IMR-90 (cell line): ENCODE measurements at regions not wholly inside any gene's neighbourhood (a gene's known extent, or its start where the extent isn't known, plus 50 kb on each side); places are given as distances from the start of the nearest gene placed in this dataset.

Source experiments
- ATAC-seq: fragments of 200-7000 bp; cut with Tn5 transposase; 2 replicates; pipeline ENCODE4 v1.9.1; 2020; ENCODE audit warnings: low read depth, mild to moderate bottlenecking, moderate library complexity
- BruUV-seq: library from RNA; stranded (reverse); fragments of 400-500 nt; replicated peaks from 2 replicates; lab custom pipeline; 2021; lab: Mats Ljungman, UMichigan
- CTCF ChIA-PET: fragments of 300-600 bp; formaldehyde crosslinking; extraction: SDS; loops from one replicate; lab custom pipeline; 2021; ENCODE audit warnings: antibody characterized with exemption; lab: Yijun Ruan, JAX
- POLR2A ChIA-PET: fragments of 300-600 bp; sonication (Branson Sonifier 250); formaldehyde crosslinking; loops from one replicate; lab custom pipeline; 2022; ENCODE audit warnings: antibody characterized with exemption; ENCODE audit not compliant: unreplicated experiment; lab: Charles Lee
- DNase-seq: peaks from one replicate; pipeline ENCODE4 v3.0.0; 2013
- H2AFZ ChIP-seq: replicated peaks from 2 replicates; pipeline ENCODE3; 2013; ENCODE audit warnings: low read length, mild to moderate bottlenecking; ENCODE audit not compliant: poor library complexity
- H2AK5ac ChIP-seq: 2 replicates; pipeline ENCODE4 v1.6.1; 2013; ENCODE audit warnings: low read depth, low read length, inconsistent platforms
- H2AK9ac ChIP-seq: replicated peaks from 2 replicates; pipeline ENCODE3; 2013; ENCODE audit warnings: mild to moderate bottlenecking, low read depth, low read length, moderate library complexity; ENCODE audit not compliant: poor library complexity
- H2BK120ac ChIP-seq: 2 replicates; pipeline ENCODE4 v1.6.1; 2013; ENCODE audit warnings: low read depth, low read length, inconsistent platforms
- H2BK15ac ChIP-seq: 3 replicates; pipeline ENCODE4 v1.6.1; 2013; ENCODE audit warnings: low read depth, low read length, inconsistent platforms
- H2BK20ac ChIP-seq: 2 replicates; pipeline ENCODE4 v1.6.1; 2013; ENCODE audit warnings: low read depth, mild to moderate bottlenecking, inconsistent platforms, low read length, moderate library complexity
- H2BK5ac ChIP-seq: 2 replicates; pipeline ENCODE4 v1.6.1; 2013; ENCODE audit warnings: mild to moderate bottlenecking, low read depth, low read length, inconsistent platforms; ENCODE audit not compliant: poor library complexity, severe bottlenecking
- H3K14ac ChIP-seq: replicated peaks from 2 replicates; pipeline ENCODE4 v1.6.1; 2013; ENCODE audit warnings: low read depth, low read length, inconsistent platforms
- H3K18ac ChIP-seq: 2 replicates; pipeline ENCODE4 v1.6.1; 2013; ENCODE audit warnings: low read depth, low read length, control low read depth
- H3K23ac ChIP-seq: 2 replicates; pipeline ENCODE4 v1.6.1; 2013; ENCODE audit warnings: low read depth, low read length, inconsistent platforms
- H3K27ac ChIP-seq: 2 replicates; pipeline ENCODE4 v1.5.1; 2013; ENCODE audit warnings: mild to moderate bottlenecking, control low read depth, low read length; ENCODE audit not compliant: insufficient read depth
- H3K27me3 ChIP-seq: 2 replicates; pipeline ENCODE4 v1.6.1; 2013; ENCODE audit warnings: low read length; ENCODE audit not compliant: control insufficient read depth, insufficient read depth
- H3K36me3 ChIP-seq: 2 replicates; pipeline ENCODE4 v1.6.1; 2013; ENCODE audit warnings: low read length, mixed read lengths; ENCODE audit not compliant: control insufficient read depth, insufficient read depth
- H3K4ac ChIP-seq: 2 replicates; pipeline ENCODE4 v1.6.1; 2013; ENCODE audit warnings: low read depth, low read length, inconsistent platforms
- H3K4me1 ChIP-seq: 2 replicates; pipeline ENCODE4 v1.6.1; 2013; ENCODE audit warnings: low read length, mixed read lengths; ENCODE audit not compliant: control insufficient read depth, insufficient read depth
- H3K4me2 ChIP-seq: 2 replicates; pipeline ENCODE4 v1.6.1; 2013; ENCODE audit warnings: low read depth, mild to moderate bottlenecking, control low read depth, low read length, moderate library complexity
- H3K4me3 ChIP-seq: 2 replicates; pipeline ENCODE4 v1.5.1; 2013; ENCODE audit warnings: low read depth, mild to moderate bottlenecking, control low read depth, low read length, moderate library complexity; ENCODE audit not compliant: insufficient read depth
- H3K56ac ChIP-seq: 2 replicates; pipeline ENCODE4 v1.6.1; 2013; ENCODE audit warnings: low read length, inconsistent platforms; ENCODE audit not compliant: insufficient read depth; ENCODE audit errors: extremely low read depth
- H3K79me1 ChIP-seq, 2 experiments: 2 replicates each; pipeline ENCODE4 v1.6.1; 2013; ENCODE audit warnings: low read length in 2 of 2, inconsistent platforms in 1 of 2, low read depth in 1 of 2
- H3K9ac ChIP-seq: 2 replicates; pipeline ENCODE4 v1.6.1; 2013; ENCODE audit warnings: low read depth, low read length, control low read depth
- H3K9me1 ChIP-seq: 2 replicates; pipeline ENCODE4 v1.6.1; 2013; ENCODE audit warnings: low read length, inconsistent platforms; ENCODE audit not compliant: insufficient read depth
- H3K9me3 ChIP-seq: 2 replicates; pipeline ENCODE4 v1.6.1; 2013; ENCODE audit warnings: low read length; ENCODE audit not compliant: control insufficient read depth, insufficient read depth
- H4K20me1 ChIP-seq: 2 replicates; pipeline ENCODE4 v1.6.1; 2013; ENCODE audit warnings: low read length, inconsistent platforms; ENCODE audit not compliant: insufficient read depth
- H4K5ac ChIP-seq: 2 replicates; pipeline ENCODE4 v1.6.1; 2013; ENCODE audit warnings: mild to moderate bottlenecking, low read depth, low read length, control low read depth
- H4K8ac ChIP-seq, 2 experiments: 2 replicates each; pipeline ENCODE4 v1.6.1; 2013; ENCODE audit warnings: low read depth in 2 of 2, low read length in 2 of 2, control low read depth in 1 of 2, inconsistent platforms in 1 of 2
- H4K91ac ChIP-seq: 2 replicates; pipeline ENCODE4 v1.6.1; 2013; ENCODE audit warnings: low read depth, low read length, inconsistent platforms; ENCODE audit not compliant: insufficient read depth
- SMC3 ChIP-seq: fragments of 150-350 bp; IDR thresholded peaks from 2 replicates; pipeline ENCODE4 v1.6.1; 2016; ENCODE audit warnings: low read depth, mild to moderate bottlenecking, antibody characterized with exemption, low read length, moderate library complexity
- WGBS, 2 experiments: methylation state at CpG; one replicate each; pipeline versions ENCODE4 v1.1.5 to v1.1.7; 2013; ENCODE audit warnings: missing lambda C conversion rate in 2 of 2; ENCODE audit not compliant: insufficient read length in 1 of 2; ENCODE audit errors: extremely low coverage in 2 of 2; 5-methylcytosine and 5-hydroxymethylcytosine counted together
- dilution Hi-C: fragments of 300-500 bp; cut with HindIII; formaldehyde crosslinking; loops from one replicate; pipeline ENCODE4 v1.14.3; 2018; ENCODE audit warnings: low sequenced_read_pairs; ENCODE audit not compliant: unreplicated experiment
- in situ Hi-C: fragments of 300-500 bp; cut with MboI; formaldehyde crosslinking; loops from 3 replicates; pipeline ENCODE4 v1.14.3; 2019; ENCODE audit warnings: low sequenced_read_pairs, inconsistent platforms, mixed read lengths
- intact Hi-C: fragments of 100-400 bp; cut with micrococcal nuclease; formaldehyde crosslinking; loops from 2 replicates; pipeline ENCODE4 v1.10.0; 2022
- TF ChIP-seq, protein P1 (sequence below): conservative IDR thresholded peaks from 2 replicates; pipeline ENCODE4 v1.5.1; 2012; ENCODE audit warnings: mild to moderate bottlenecking, low read depth, low read length, improper control_type of control experiment

DNA sequence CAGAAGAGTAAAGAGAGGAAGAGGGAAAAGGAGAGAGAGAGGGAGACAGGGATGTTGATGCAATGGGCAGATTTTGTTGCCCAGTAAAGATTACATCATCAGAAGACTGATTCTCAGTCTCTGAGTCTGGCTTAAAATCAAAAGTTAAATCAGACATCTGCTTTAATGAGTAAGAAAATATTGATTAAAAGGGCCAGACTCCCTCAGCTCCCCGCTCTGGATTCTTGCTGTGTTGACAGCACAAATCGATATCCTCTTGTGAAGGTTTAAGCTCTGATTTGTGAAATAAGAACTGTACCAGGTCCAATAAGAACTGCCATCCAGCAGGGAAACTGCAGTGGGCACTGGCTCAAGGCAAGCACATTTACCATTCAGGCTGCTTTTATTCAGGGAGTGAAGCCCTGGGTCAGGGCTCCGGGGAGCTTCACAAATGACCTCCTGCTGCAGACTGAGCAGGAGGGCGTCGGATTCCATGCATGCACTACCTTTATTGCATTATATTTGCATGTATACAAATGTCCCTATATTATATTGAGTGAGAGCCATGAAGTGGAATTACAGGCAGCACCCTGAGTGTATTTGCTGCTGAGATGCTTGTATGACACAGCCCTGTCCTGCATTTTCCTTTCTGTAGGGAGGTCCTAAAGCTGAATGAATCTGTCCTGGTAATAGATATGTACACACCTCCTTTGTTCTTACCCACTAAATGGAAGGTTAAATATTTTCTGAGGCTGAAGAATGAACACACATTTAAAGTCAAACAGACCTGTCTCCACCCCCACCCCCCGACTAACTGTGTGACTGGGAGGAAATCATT is 401.5 kb downstream of the REEP3 start:
- Histone ChIP-seq H3K4me2 (no peak overlapping the region), H3K23ac (no peak overlapping the region), H3K27ac (no peak overlapping the region), H3K36me3 (no peaks in the 10 kb centered on the region), H2AK5ac (no peak overlapping the region), H3K14ac (no peak overlapping the region), H2BK15ac (no peak overlapping the region), H3K56ac (no peak overlapping the region), H3K9me1 (no peaks in the 10 kb centered on the region), H2BK120ac (no peak overlapping the region), H4K5ac (no peak overlapping the region), H3K18ac (no peak overlapping the region), H4K8ac (no peak overlapping the region), H3K27me3 (no peaks in the 10 kb centered on the region), H2AK9ac (no peak overlapping the region), H3K9me3 (no peaks in the 10 kb centered on the region), H3K9ac (no peak overlapping the region), H3K4me1 (no peaks in the 10 kb centered on the region), H3K4me3 (no peak overlapping the region), H4K91ac (no peak overlapping the region), H2AFZ (no peak overlapping the region), H2BK5ac (no peak overlapping the region), H3K79me1 (no peaks in the 10 kb centered on the region), H3K4ac (no peak overlapping the region), H4K20me1 (no peaks in the 10 kb centered on the region), H2BK20ac (no peak overlapping the region)
- 83% methylated on average over 1 of the region's 6 CpGs; no CpG with 5 or more reads in 1 of the 2 experiments for WGBS, 2 experiments
- ATAC-seq (no peak), DNase-seq (no peak)
- in situ Hi-C loops = no loop called here
- dilution Hi-C loops = no loop called here
- POLR2A ChIA-PET = no interaction called here
- no peak for TF ChIP-seq SMC3
- TF ChIP-seq, protein P1, sequence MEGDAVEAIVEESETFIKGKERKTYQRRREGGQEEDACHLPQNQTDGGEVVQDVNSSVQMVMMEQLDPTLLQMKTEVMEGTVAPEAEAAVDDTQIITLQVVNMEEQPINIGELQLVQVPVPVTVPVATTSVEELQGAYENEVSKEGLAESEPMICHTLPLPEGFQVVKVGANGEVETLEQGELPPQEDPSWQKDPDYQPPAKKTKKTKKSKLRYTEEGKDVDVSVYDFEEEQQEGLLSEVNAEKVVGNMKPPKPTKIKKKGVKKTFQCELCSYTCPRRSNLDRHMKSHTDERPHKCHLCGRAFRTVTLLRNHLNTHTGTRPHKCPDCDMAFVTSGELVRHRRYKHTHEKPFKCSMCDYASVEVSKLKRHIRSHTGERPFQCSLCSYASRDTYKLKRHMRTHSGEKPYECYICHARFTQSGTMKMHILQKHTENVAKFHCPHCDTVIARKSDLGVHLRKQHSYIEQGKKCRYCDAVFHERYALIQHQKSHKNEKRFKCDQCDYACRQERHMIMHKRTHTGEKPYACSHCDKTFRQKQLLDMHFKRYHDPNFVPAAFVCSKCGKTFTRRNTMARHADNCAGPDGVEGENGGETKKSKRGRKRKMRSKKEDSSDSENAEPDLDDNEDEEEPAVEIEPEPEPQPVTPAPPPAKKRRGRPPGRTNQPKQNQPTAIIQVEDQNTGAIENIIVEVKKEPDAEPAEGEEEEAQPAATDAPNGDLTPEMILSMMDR = no peak
- BruUV-seq = no TSS peak
- intact Hi-C loops = no loop called here
- CTCF ChIA-PET = no interaction called here
